ENCODE measurements at regions not wholly inside any gene's neighbourhood (a gene's known extent, or its start where the extent isn't known, plus 50 kb on each side); places are given as distances from the start of the nearest gene placed in this dataset.

DNA sequence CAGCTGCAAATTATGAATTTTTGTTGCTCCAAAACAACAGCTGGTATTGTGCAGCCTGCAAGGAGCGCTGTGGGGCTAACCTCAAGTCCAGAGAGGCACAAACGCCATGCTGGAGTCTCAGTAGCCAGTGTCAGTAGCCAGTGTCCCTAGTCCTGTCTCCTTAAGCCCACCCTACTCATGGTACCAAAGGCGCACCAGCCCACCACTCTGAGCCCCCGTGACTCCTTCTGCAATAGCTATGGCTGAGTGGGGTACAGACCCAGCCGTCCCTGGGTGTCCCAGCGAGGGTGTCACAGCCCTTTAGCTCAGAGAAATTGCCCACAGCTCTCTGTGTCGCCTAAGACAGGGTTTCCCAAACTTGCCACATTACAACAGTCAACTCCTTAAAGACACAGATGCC lies 65.2 kb downstream of the ARL6IP4 start:
- BruUV-seq (replicated peaks): no TSS peak
- no peaks in the 10 kb centered on the region for H3K36me3 ChIP-seq (ENCODE audit: control insufficient read depth in 1 of 2, insufficient read depth in 2 of 2, low read length in 2 of 2)
- no peaks in the 10 kb centered on the region for H3K79me2 ChIP-seq (ENCODE audit: insufficient read depth, low read length)
- H4K20me1 ChIP-seq (ENCODE audit: insufficient read depth): no peaks in the 10 kb centered on the region; the same call in 1 of the 2 replicates
- TF ChIP-seq, protein P1, sequence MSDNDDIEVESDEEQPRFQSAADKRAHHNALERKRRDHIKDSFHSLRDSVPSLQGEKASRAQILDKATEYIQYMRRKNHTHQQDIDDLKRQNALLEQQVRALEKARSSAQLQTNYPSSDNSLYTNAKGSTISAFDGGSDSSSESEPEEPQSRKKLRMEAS (IDR thresholded peaks at IDR 0.05): no peak
- TF ChIP-seq EZH2 (IDR thresholded peaks at IDR 0.05) (no peak), TCF7L2 (IDR thresholded peaks at IDR 0.05; ENCODE audit: borderline replicate concordance, extremely low read depth, insufficient read depth, insufficient read length) (no peak), SRF (IDR thresholded peaks at IDR 0.05; ENCODE audit: low read depth) (no peak), POLR2A (IDR thresholded peaks at IDR 0.05; ENCODE audit: borderline replicate concordance, extremely low read depth, insufficient read depth, insufficient read length) (no peak), SIN3A (IDR thresholded peaks at IDR 0.05; ENCODE audit: low read depth) (no peak), ZNF274 (IDR thresholded peaks at IDR 0.05; ENCODE audit: low read depth, low read length) (no peak), POLR2AphosphoS5 (IDR thresholded peaks at IDR 0.05; ENCODE audit: low read depth, low read length) (no peak), ELF1 (IDR thresholded peaks at IDR 0.05; ENCODE audit: borderline replicate concordance, low read depth) (no peak), EZH2phosphoT487 (IDR thresholded peaks at IDR 0.05; ENCODE audit: borderline replicate concordance) (no peak), CBX3 (IDR thresholded peaks at IDR 0.05; ENCODE audit: low read depth) (no peak)
- TF ChIP-seq, protein P2, sequence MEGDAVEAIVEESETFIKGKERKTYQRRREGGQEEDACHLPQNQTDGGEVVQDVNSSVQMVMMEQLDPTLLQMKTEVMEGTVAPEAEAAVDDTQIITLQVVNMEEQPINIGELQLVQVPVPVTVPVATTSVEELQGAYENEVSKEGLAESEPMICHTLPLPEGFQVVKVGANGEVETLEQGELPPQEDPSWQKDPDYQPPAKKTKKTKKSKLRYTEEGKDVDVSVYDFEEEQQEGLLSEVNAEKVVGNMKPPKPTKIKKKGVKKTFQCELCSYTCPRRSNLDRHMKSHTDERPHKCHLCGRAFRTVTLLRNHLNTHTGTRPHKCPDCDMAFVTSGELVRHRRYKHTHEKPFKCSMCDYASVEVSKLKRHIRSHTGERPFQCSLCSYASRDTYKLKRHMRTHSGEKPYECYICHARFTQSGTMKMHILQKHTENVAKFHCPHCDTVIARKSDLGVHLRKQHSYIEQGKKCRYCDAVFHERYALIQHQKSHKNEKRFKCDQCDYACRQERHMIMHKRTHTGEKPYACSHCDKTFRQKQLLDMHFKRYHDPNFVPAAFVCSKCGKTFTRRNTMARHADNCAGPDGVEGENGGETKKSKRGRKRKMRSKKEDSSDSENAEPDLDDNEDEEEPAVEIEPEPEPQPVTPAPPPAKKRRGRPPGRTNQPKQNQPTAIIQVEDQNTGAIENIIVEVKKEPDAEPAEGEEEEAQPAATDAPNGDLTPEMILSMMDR (IDR thresholded peaks at IDR 0.05 in 2 of 3, conservative IDR thresholded peaks at IDR 0.05 in 1 of 3; ENCODE audit: borderline replicate concordance in 1 of 3, insufficient read depth in 1 of 3, low read depth in 2 of 3, low read length in 2 of 3): no peak
- TF ChIP-seq, protein P3, sequence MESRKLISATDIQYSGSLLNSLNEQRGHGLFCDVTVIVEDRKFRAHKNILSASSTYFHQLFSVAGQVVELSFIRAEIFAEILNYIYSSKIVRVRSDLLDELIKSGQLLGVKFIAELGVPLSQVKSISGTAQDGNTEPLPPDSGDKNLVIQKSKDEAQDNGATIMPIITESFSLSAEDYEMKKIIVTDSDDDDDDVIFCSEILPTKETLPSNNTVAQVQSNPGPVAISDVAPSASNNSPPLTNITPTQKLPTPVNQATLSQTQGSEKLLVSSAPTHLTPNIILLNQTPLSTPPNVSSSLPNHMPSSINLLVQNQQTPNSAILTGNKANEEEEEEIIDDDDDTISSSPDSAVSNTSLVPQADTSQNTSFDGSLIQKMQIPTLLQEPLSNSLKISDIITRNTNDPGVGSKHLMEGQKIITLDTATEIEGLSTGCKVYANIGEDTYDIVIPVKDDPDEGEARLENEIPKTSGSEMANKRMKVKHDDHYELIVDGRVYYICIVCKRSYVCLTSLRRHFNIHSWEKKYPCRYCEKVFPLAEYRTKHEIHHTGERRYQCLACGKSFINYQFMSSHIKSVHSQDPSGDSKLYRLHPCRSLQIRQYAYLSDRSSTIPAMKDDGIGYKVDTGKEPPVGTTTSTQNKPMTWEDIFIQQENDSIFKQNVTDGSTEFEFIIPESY (IDR thresholded peaks at IDR 0.05; ENCODE audit: extremely low read depth, insufficient replicate concordance, low read length): no peak
- TF ChIP-seq, protein P4, sequence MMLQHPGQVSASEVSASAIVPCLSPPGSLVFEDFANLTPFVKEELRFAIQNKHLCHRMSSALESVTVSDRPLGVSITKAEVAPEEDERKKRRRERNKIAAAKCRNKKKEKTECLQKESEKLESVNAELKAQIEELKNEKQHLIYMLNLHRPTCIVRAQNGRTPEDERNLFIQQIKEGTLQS (IDR thresholded peaks at IDR 0.05): no peak
- H3K27ac ChIP-seq (ENCODE audit: low read depth, low read length): no peak overlapping the region
- ATAC-seq (no peak), DNase-seq (ENCODE audit: low read depth, low spot score) (no peak)
- H3K27me3 ChIP-seq (ENCODE audit: insufficient read depth, low read length): no peaks in the 10 kb centered on the region
- no peak overlapping the region for H3K9ac ChIP-seq (ENCODE audit: low read length)
- no peak overlapping the region for H3K4me2 ChIP-seq (ENCODE audit: low read length)
- ChIA-PET CTCF (interaction anchor here (0.7 to 3.5 kb wide), 2 partner anchors 188 to 193 kb away, joined by 3 to 60 read pairs; partner anchors contain the start of genes MPHOSPH9 and MTRFR), RAD21 (ENCODE audit: low non-redundant PET in 1 of 2, low total read pairs in 2 of 2, uncharacterized antibody in 2 of 2, unreplicated experiment in 2 of 2) (no interaction called here), POLR2A (interaction anchor here (2.3 kb wide), 1 partner anchor 187 kb away, joined by 9 read pairs; the partner anchor contains the start of genes MPHOSPH9 and MTRFR)
- intact Hi-C loops (cut with micrococcal nuclease): no loop called here
- peaks cover 0 to 10% of the 10 kb centered on the region in 2 experiments; a peak in 1 of 4 replicates for H3K4me1 ChIP-seq (ENCODE audit: control insufficient read depth in 1 of 2, insufficient read depth in 2 of 2, low read length in 2 of 2)
- H3K9me3 ChIP-seq (ENCODE audit: control insufficient read depth in 1 of 2, insufficient read depth in 1 of 2, low read depth in 1 of 2, low read length in 2 of 2): no peaks in the 10 kb centered on the region
- H3K9me2 ChIP-seq (ENCODE audit: insufficient read depth): no peaks in the 10 kb centered on the region
- no peak overlapping the region for H2AFZ ChIP-seq (ENCODE audit: low read depth, low read length, poor library complexity, severe bottlenecking)
- H3K4me3 ChIP-seq (replicated peaks in 1 of 2; ENCODE audit: low read depth in 1 of 2, low read length in 2 of 2): no peak overlapping the region

Data from HCT116 (cell line).